GM23338 (cell line): ENCODE measurements at regions not wholly inside any gene's neighbourhood (a gene's known extent, or its start where the extent isn't known, plus 50 kb on each side); places are given as distances from the start of the nearest gene placed in this dataset.
A peak's percentile ranks its signal among the peaks of the same experiment; 100 is the strongest.

ENCODE experiments used
- ATAC-seq: fragments of 200-7000 bp; cut with Tn5 transposase; 3 replicates; pipeline ENCODE4 v1.9.1; 2020
- DNase-seq: peaks from one replicate; pipeline ENCODE4 v3.0.0-alpha.2; 2015; ENCODE audit warnings: low spot score
- H2AFZ ChIP-seq: fragments of 200-600 bp; sonication (generic); 2 replicates; pipeline ENCODE4 v1.8.0; 2016; ENCODE audit warnings: antibody characterized with exemption, mild to moderate bottlenecking, moderate library complexity
- H3F3A ChIP-seq: fragments of 200-600 bp; sonication (generic); replicated peaks from 2 replicates; pipeline ENCODE4 v1.8.0; 2017; ENCODE audit warnings: antibody characterized with exemption, mixed run types, low read depth
- H3K27ac ChIP-seq: fragments of 200-600 bp; sonication (generic); 2 replicates; pipeline ENCODE4 v1.6.1; 2016; ENCODE audit warnings: low read depth
- H3K27me3 ChIP-seq: fragments of 200-600 bp; sonication (generic); 2 replicates; pipeline ENCODE4 v1.8.0; 2016; ENCODE audit warnings: mild to moderate bottlenecking, mixed run types, moderate library complexity; ENCODE audit not compliant: insufficient read depth
- H3K36me3 ChIP-seq: fragments of 200-600 bp; sonication (generic); 2 replicates; pipeline ENCODE4 v1.8.0; 2016; ENCODE audit warnings: mild to moderate bottlenecking; ENCODE audit not compliant: insufficient read depth
- H3K4me1 ChIP-seq: fragments of 200-600 bp; sonication (generic); 2 replicates; pipeline ENCODE4 v1.8.0; 2016; ENCODE audit warnings: mild to moderate bottlenecking, moderate library complexity; ENCODE audit not compliant: insufficient read depth
- H3K4me2 ChIP-seq: fragments of 200-600 bp; sonication (generic); 2 replicates; pipeline ENCODE4 v1.7.1; 2017; ENCODE audit warnings: mixed run types
- H3K4me3 ChIP-seq: fragments of 200-600 bp; sonication (generic); 2 replicates; pipeline ENCODE4 v1.6.1; 2016; ENCODE audit warnings: mixed run types
- H3K79me2 ChIP-seq: fragments of 200-600 bp; sonication (generic); replicated peaks from 2 replicates; pipeline ENCODE4 v1.8.0; 2017; ENCODE audit warnings: mild to moderate bottlenecking; ENCODE audit not compliant: insufficient read depth
- H3K9me2 ChIP-seq: fragments of 200-600 bp; sonication (generic); 2 replicates; pipeline ENCODE4 v1.8.0; 2017; ENCODE audit not compliant: insufficient read depth
- H4K20me1 ChIP-seq: fragments of 200-600 bp; sonication (generic); replicated peaks from 2 replicates; pipeline ENCODE4 v1.8.0; 2017; ENCODE audit warnings: mild to moderate bottlenecking; ENCODE audit not compliant: insufficient read depth
- H3K27ac Mint-ChIP-seq: 2 replicates; pipeline ENCODE4 v1.8.0; 2020; ENCODE audit warnings: inconsistent platforms, mild to moderate bottlenecking, moderate library complexity, mixed read lengths
- H3K27me3 Mint-ChIP-seq: 3 replicates; pipeline ENCODE4 v1.8.0; 2022; ENCODE audit warnings: low read depth, mild to moderate bottlenecking, moderate library complexity, mixed read lengths, inconsistent platforms; ENCODE audit not compliant: insufficient read depth, poor library complexity
- H3K36me3 Mint-ChIP-seq: 3 replicates; pipeline ENCODE4 v1.8.0; 2021; ENCODE audit warnings: low read depth, mild to moderate bottlenecking, inconsistent platforms, moderate library complexity, mixed read lengths
- H3K4me1 Mint-ChIP-seq: 3 replicates; pipeline ENCODE4 v1.8.0; 2020; ENCODE audit warnings: mild to moderate bottlenecking, inconsistent platforms, mixed read lengths
- H3K4me3 Mint-ChIP-seq: 3 replicates; pipeline ENCODE4 v1.8.0; 2021; ENCODE audit warnings: moderate library complexity, mild to moderate bottlenecking, inconsistent platforms, mixed read lengths
- H3K9me3 Mint-ChIP-seq: 3 replicates; pipeline ENCODE4 v1.8.0; 2020; ENCODE audit warnings: moderate library complexity, mild to moderate bottlenecking, inconsistent platforms, mixed read lengths
- CTCF ChIP-seq, 2 experiments: fragments of 200-600 bp in 1 of 2; sonication (generic) in 1 of 2; conservative IDR thresholded peaks; 2 replicates each; pipeline versions ENCODE4 v1.5.1 to v1.6.1; 2016 to 2017; ENCODE audit warnings: antibody characterized with exemption in 2 of 2, low read depth in 2 of 2, mild to moderate bottlenecking in 2 of 2, moderate library complexity in 1 of 2
- EZH2 ChIP-seq: fragments of 200-600 bp; sonication (generic); IDR thresholded peaks from one replicate; pipeline ENCODE4 v1.8.0; 2017; ENCODE audit warnings: antibody characterized with exemption, mild to moderate bottlenecking, low read depth; ENCODE audit not compliant: unreplicated experiment
- EZH2phosphoT487 ChIP-seq: fragments of 200-600 bp; sonication (generic); IDR thresholded peaks from one replicate; pipeline ENCODE4 v1.8.1; 2018; ENCODE audit warnings: antibody characterized with exemption; ENCODE audit not compliant: unreplicated experiment
- JUNB ChIP-seq: IDR thresholded peaks from one replicate; pipeline ENCODE4 v1.6.1; 2016; ENCODE audit warnings: antibody characterized with exemption; ENCODE audit not compliant: unreplicated experiment
- NANOG ChIP-seq: IDR thresholded peaks from 2 replicates; pipeline ENCODE4 v1.6.1; 2016; ENCODE audit warnings: antibody characterized with exemption, borderline replicate concordance
- REST ChIP-seq: IDR thresholded peaks from one replicate; pipeline ENCODE4 v1.6.1; 2018; ENCODE audit warnings: antibody characterized with exemption; ENCODE audit not compliant: unreplicated experiment
- TF ChIP-seq, protein P1 (sequence below): fragments of 250-450 bp; sonication (Bioruptor Pico); IDR thresholded peaks from 2 replicates; pipeline ENCODE4 v1.5.0; 2020; ENCODE audit warnings: mild to moderate bottlenecking, moderate library complexity

GRCh38 chr16:80466024-80466987 is 74.5 kb upstream of the DYNLRB2 start:
- H3K4me1 Mint-ChIP-seq = peaks cover 16% of the 10 kb centered on the region
- H3K27ac Mint-ChIP-seq = no peak overlapping the region
- DNase-seq = peak; percentile 95
- Histone ChIP-seq H3K36me3 (no peaks in the 10 kb centered on the region), H3K4me3 (peak overlapping the region; percentile 15), H3K27me3 (0 out of 2 replicates have a peak, but pooled peaks cover 4% of the 10 kb centered on the region), H3K9me2 (no peaks in the 10 kb centered on the region), H2AFZ (peak overlapping the region; percentile 89), H3K27ac (no peak overlapping the region), H3K4me2 (peak overlapping the region; percentile 48), H3K79me2 (no peaks in the 10 kb centered on the region), H4K20me1 (no peaks in the 10 kb centered on the region), H3F3A (no peaks in the 10 kb centered on the region; the same call in 1 of the 2 replicates), H3K4me1 (peaks cover 8% of the 10 kb centered on the region; the same call in 1 of the 2 replicates)
- peak overlapping the region; percentile 22 for H3K4me3 Mint-ChIP-seq
- TF ChIP-seq NANOG (peak; percentile 93), CTCF (conservative IDR thresholded peaks at IDR 0.05; ENCODE audit: low read depth in 2 of 2) (peak; percentile 92 to 93), REST (no peak), EZH2phosphoT487 (no peak), EZH2 (no peak)
- peaks cover 7% of the 10 kb centered on the region for H3K27me3 Mint-ChIP-seq
- peak; percentile 98 for ATAC-seq
- H3K9me3 Mint-ChIP-seq = peaks cover 5% of the 10 kb centered on the region; the same call in 1 of the 3 replicates
- no peaks in the 10 kb centered on the region for H3K36me3 Mint-ChIP-seq

GRCh38 chr16:80463751-80464495 is 76.9 kb upstream of the DYNLRB2 start:
- no peaks in the 10 kb centered on the region for H3K36me3 ChIP-seq
- no peak for ATAC-seq
- Mint-ChIP-seq H3K27ac (no peak overlapping the region), H3K4me3 (no peak overlapping the region), H3K36me3 (no peaks in the 10 kb centered on the region), H3K9me3 (no peaks in the 10 kb centered on the region; the same call in 2 of the 3 replicates), H3K27me3 (peaks cover 3% of the 10 kb centered on the region), H3K4me1 (peaks cover 24% of the 10 kb centered on the region)
- H3K27ac ChIP-seq = no peak overlapping the region
- H3F3A ChIP-seq = no peaks in the 10 kb centered on the region; the same call in 1 of the 2 replicates
- no peak overlapping the region for H3K4me3 ChIP-seq
- no peaks in the 10 kb centered on the region for H3K79me2 ChIP-seq
- no peak for DNase-seq
- H4K20me1 ChIP-seq = no peaks in the 10 kb centered on the region
- 0 out of 2 replicates have a peak overlapping the region, but pooled peaks have one; percentile 52 for H2AFZ ChIP-seq
- no peak overlapping the region for H3K4me2 ChIP-seq
- 0 out of 2 replicates have a peak, but pooled peaks cover under 1% of the 10 kb centered on the region for H3K9me2 ChIP-seq
- H3K27me3 ChIP-seq = 0 out of 2 replicates have a peak, but pooled peaks cover 4% of the 10 kb centered on the region
- peaks cover 8% of the 10 kb centered on the region; the same call in 1 of the 2 replicates for H3K4me1 ChIP-seq
- TF ChIP-seq JUNB = no peak
- TF ChIP-seq, protein P1, sequence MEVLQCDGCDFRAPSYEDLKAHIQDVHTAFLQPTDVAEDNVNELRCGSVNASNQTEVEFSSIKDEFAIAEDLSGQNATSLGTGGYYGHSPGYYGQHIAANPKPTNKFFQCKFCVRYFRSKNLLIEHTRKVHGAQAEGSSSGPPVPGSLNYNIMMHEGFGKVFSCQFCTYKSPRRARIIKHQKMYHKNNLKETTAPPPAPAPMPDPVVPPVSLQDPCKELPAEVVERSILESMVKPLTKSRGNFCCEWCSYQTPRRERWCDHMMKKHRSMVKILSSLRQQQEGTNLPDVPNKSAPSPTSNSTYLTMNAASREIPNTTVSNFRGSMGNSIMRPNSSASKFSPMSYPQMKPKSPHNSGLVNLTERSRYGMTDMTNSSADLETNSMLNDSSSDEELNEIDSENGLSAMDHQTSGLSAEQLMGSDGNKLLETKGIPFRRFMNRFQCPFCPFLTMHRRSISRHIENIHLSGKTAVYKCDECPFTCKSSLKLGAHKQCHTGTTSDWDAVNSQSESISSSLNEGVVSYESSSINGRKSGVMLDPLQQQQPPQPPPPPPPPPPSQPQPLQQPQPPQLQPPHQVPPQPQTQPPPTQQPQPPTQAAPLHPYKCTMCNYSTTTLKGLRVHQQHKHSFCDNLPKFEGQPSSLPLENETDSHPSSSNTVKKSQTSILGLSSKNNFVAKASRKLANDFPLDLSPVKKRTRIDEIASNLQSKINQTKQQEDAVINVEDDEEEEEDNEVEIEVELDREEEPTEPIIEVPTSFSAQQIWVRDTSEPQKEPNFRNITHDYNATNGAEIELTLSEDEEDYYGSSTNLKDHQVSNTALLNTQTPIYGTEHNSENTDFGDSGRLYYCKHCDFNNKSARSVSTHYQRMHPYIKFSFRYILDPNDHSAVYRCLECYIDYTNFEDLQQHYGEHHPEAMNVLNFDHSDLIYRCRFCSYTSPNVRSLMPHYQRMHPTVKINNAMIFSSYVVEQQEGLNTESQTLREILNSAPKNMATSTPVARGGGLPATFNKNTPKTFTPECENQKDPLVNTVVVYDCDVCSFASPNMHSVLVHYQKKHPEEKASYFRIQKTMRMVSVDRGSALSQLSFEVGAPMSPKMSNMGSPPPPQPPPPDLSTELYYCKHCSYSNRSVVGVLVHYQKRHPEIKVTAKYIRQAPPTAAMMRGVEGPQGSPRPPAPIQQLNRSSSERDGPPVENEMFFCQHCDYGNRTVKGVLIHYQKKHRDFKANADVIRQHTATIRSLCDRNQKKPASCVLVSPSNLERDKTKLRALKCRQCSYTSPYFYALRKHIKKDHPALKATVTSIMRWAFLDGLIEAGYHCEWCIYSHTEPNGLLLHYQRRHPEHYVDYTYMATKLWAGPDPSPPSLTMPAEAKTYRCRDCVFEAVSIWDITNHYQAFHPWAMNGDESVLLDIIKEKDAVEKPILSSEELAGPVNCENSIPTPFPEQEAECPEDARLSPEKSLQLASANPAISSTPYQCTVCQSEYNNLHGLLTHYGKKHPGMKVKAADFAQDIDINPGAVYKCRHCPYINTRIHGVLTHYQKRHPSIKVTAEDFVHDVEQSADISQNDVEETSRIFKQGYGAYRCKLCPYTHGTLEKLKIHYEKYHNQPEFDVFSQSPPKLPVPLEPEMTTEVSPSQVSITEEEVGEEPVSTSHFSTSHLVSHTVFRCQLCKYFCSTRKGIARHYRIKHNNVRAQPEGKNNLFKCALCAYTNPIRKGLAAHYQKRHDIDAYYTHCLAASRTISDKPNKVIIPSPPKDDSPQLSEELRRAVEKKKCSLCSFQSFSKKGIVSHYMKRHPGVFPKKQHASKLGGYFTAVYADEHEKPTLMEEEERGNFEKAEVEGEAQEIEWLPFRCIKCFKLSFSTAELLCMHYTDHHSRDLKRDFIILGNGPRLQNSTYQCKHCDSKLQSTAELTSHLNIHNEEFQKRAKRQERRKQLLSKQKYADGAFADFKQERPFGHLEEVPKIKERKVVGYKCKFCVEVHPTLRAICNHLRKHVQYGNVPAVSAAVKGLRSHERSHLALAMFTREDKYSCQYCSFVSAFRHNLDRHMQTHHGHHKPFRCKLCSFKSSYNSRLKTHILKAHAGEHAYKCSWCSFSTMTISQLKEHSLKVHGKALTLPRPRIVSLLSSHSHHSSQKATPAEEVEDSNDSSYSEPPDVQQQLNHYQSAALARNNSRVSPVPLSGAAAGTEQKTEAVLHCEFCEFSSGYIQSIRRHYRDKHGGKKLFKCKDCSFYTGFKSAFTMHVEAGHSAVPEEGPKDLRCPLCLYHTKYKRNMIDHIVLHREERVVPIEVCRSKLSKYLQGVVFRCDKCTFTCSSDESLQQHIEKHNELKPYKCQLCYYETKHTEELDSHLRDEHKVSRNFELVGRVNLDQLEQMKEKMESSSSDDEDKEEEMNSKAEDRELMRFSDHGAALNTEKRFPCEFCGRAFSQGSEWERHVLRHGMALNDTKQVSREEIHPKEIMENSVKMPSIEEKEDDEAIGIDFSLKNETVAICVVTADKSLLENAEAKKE (CRISPR knock-in tag) = no peak
